ENCODE measurements at regions not wholly inside any gene's neighbourhood (a gene's known extent, or its start where the extent isn't known, plus 50 kb on each side); places are given as distances from the start of the nearest gene placed in this dataset.

GRCh38 chr10:130484468-130485180 is 348.4 kb downstream of the GLRX3 start:
- FAIRE-seq: no peak
- no peak for TF ChIP-seq CTCF (IDR thresholded peaks at IDR 0.05; ENCODE audit: insufficient read depth, low read length, severe bottlenecking)
- Histone ChIP-seq H3K4me3 (ENCODE audit: low read depth, low read length) (no peak overlapping the region), H3K27me3 (ENCODE audit: control insufficient read depth, insufficient read depth, low read length) (no peaks in the 10 kb centered on the region), H3K36me3 (ENCODE audit: control insufficient read depth, insufficient read depth, low read length) (no peaks in the 10 kb centered on the region)
- no peak for DNase-seq (ENCODE audit: low read depth)

GRCh38 chr10:130485236-130485957 is 349.2 kb downstream of the GLRX3 start:
- H3K4me3 ChIP-seq (ENCODE audit: low read depth, low read length): no peak overlapping the region
- H3K27me3 ChIP-seq (ENCODE audit: control insufficient read depth, insufficient read depth, low read length): no peaks in the 10 kb centered on the region
- FAIRE-seq (no peak), DNase-seq (ENCODE audit: low read depth) (no peak)
- TF ChIP-seq CTCF (IDR thresholded peaks at IDR 0.05; ENCODE audit: insufficient read depth, low read length, severe bottlenecking): no peak
- no peaks in the 10 kb centered on the region for H3K36me3 ChIP-seq (ENCODE audit: control insufficient read depth, insufficient read depth, low read length)

- no peak overlapping the region for H3K4me3 ChIP-seq (ENCODE audit: low read depth, low read length)
- H3K36me3 ChIP-seq (ENCODE audit: control insufficient read depth, insufficient read depth, low read length): no peaks in the 10 kb centered on the region
- TF ChIP-seq CTCF (IDR thresholded peaks at IDR 0.05; ENCODE audit: insufficient read depth, low read length, severe bottlenecking): no peak
- H3K27me3 ChIP-seq (ENCODE audit: control insufficient read depth, insufficient read depth, low read length): no peaks in the 10 kb centered on the region
- DNase-seq (ENCODE audit: low read depth) (no peak), FAIRE-seq (no peak)
Measured at GRCh38 chr10:130485958-130486895, 350.0 kb downstream of the GLRX3 start.

DNA sequence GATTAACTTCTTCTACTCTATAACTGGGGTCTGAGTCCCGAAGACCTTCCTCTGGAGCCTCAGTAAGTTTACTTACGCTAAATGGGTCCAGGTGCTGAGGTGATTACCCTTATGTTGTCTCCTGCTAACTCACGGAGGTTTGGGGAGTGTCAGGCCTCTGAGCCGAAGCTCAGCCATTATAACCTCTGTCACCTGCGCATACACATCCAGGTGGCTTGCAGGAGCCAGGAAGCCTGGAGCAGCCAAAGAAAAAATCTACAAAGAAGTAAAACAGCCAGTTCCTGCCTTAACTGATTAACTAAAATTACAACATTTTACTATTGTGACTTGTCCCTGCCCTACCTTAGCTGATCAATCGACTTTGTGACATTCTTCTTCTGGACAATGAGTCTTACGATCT is 350.7 kb downstream of the GLRX3 start:
- H3K27me3 ChIP-seq (ENCODE audit: control insufficient read depth, insufficient read depth, low read length): no peaks in the 10 kb centered on the region
- H3K36me3 ChIP-seq (ENCODE audit: control insufficient read depth, insufficient read depth, low read length): no peaks in the 10 kb centered on the region
- H3K4me3 ChIP-seq (ENCODE audit: low read depth, low read length): no peak overlapping the region
- FAIRE-seq (no peak), DNase-seq (ENCODE audit: low read depth) (no peak)
- TF ChIP-seq CTCF (IDR thresholded peaks at IDR 0.05; ENCODE audit: insufficient read depth, low read length, severe bottlenecking): no peak

DNA sequence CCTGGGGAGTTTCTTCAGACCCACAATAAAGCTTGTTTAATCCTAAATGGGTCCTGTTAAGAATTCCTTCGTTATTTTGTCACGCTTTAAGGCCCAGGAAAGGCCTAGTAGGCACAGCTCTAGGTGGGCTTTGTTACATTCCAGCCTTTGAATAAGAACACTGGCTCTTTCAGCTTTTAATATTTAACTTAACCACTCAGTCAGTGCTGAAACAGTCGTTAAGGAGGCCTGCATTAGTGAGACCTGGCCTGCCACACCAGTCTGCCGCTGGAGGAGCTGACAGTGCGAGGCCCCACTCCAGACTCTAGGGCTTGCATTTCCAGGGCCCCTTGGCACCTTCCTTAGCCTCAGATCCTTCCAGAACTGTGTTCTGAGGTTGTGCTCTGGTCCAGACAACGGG is 351.4 kb downstream of the GLRX3 start:
- DNase-seq (ENCODE audit: low read depth) (no peak), FAIRE-seq (no peak)
- Histone ChIP-seq H3K4me3 (ENCODE audit: low read depth, low read length) (no peak overlapping the region), H3K36me3 (ENCODE audit: control insufficient read depth, insufficient read depth, low read length) (no peaks in the 10 kb centered on the region), H3K27me3 (ENCODE audit: control insufficient read depth, insufficient read depth, low read length) (no peaks in the 10 kb centered on the region)
- no peak for TF ChIP-seq CTCF (IDR thresholded peaks at IDR 0.05; ENCODE audit: insufficient read depth, low read length, severe bottlenecking)

All from bronchial epithelial cell (primary cell).